OCI-LY1 (cell line): ENCODE measurements at regions not wholly inside any gene's neighbourhood (a gene's known extent, or its start where the extent isn't known, plus 50 kb on each side); places are given as distances from the start of the nearest gene placed in this dataset.

Experiments
- EZH2 ChIP-seq: fragments of 200-600 bp; sonication (generic), shearing (Covaris generic); IDR thresholded peaks from 2 replicates; pipeline ENCODE4 v1.8.0; 2017; ENCODE audit warnings: borderline replicate concordance, mixed run types, mild to moderate bottlenecking, antibody characterized with exemption, low read length, moderate library complexity, mixed read lengths
- TF ChIP-seq, protein P1 (sequence below): fragments of 200-600 bp; sonication (generic), shearing (Covaris generic); IDR thresholded peaks from 2 replicates; pipeline ENCODE4 v1.5.1; 2017; ENCODE audit warnings: mild to moderate bottlenecking, antibody characterized with exemption, low read length, moderate library complexity, mixed read lengths

DNA sequence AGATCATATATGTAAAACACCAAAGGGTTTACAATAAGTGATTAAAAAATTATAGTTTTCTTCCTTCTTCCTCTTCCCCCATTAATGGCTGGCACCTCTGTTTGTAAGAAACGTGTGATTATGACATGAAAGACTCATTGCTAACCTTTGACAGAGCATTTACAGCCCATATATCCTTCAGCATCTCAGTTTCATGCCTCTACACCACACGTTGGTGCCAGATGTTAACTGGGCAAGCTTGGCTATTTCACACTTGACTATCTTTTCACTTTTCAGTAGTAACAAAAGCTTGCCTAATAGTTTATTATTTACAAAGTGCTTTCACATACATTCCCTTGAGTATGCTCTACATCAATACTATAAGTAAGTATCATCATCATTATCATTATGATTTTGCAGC, 65.3 kb upstream of the C1QTNF7 start:
- TF ChIP-seq, protein P1, sequence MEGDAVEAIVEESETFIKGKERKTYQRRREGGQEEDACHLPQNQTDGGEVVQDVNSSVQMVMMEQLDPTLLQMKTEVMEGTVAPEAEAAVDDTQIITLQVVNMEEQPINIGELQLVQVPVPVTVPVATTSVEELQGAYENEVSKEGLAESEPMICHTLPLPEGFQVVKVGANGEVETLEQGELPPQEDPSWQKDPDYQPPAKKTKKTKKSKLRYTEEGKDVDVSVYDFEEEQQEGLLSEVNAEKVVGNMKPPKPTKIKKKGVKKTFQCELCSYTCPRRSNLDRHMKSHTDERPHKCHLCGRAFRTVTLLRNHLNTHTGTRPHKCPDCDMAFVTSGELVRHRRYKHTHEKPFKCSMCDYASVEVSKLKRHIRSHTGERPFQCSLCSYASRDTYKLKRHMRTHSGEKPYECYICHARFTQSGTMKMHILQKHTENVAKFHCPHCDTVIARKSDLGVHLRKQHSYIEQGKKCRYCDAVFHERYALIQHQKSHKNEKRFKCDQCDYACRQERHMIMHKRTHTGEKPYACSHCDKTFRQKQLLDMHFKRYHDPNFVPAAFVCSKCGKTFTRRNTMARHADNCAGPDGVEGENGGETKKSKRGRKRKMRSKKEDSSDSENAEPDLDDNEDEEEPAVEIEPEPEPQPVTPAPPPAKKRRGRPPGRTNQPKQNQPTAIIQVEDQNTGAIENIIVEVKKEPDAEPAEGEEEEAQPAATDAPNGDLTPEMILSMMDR = no peak
- TF ChIP-seq EZH2 = no peak
